DMS 273 (cell line): ENCODE measurements at regions not wholly inside any gene's neighbourhood (a gene's known extent, or its start where the extent isn't known, plus 50 kb on each side); places are given as distances from the start of the nearest gene placed in this dataset.
"Not testable (repeated sequence)": the region's sequence is repeated elsewhere in the genome, so short reads cannot be mapped to it uniquely, and the experiment has no call there.

Source experiments
- DNase-seq: peaks from one replicate; lab custom pipeline; 2025; ENCODE audit not compliant: unreplicated experiment; lab: John Stamatoyannopoulos, UW

DNA sequence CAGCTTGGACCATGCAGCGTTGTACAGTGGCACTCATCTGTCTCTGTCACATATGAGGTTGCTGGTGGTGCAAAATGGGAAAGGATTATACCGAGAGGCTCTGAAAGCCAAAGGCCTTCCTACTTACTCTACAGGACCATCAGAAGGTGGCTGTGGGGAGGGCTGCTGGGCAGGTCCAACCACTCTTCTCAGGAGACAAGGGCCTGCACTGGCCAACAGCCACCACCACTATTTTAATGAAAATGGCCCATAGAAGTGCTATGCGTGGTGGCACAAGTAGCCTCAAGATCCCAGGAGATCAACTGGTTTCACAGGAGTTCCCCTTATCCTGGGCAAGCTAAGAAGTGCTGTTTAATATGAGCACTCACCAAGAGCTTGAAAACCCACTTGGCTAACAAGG is 52.3 kb downstream of the MRPL57 start:
- no peak for DNase-seq

DNA sequence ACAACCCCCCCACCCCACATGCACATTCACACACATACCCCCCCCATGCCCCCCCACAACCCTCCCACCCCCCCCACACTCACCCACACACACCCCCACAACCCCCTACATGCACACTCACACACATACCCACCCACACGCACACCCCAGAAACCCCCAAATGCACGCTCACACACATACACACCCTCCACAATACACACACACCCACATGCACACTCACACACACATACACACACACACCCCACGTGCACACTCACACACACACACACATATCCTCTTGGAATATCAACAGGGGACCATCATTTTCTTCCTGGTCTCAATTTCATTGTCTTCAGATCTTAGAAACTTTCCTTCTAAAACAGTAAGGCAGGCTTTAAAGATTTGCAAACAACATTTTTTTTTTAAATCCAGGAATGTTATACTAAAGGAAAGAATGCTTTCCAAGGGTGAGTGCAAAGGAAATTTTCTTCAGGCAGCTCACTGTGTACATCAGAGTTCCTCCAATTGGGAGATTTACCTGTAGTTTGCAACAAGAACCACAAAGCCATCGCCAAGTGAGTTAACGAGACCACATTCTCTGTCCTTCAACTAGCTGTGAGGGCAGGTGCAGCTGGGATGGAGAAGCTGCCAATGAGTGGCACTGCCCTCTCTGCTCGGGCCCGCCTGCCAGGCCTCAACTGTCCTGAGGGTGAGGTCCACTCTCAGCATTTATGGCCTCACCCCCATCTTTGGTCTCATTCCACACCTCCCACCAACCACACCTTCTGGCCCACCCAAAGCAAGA is 53.0 kb downstream of the MRPL57 start:
- DNase-seq: no peak

DNA sequence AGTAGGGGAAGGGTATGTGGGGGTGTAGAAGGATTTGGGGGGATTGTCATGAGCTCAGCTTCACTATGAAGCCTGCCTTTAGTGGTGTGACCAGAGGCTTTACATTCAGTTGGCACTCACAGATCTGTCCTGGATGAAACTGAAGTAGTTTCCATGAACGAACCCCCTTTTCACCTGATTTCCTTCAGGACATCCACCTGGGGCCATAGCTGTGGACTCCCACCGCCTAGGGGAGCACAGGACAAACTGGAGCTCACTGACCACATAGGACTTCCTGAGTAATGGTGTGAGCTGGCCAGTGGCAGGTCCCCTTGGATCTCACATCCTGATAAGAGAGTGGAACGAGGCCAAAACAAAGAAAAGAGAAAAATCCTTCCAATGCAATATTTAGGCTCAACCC is 54.1 kb downstream of the MRPL57 start:
- no peak for DNase-seq

DNA sequence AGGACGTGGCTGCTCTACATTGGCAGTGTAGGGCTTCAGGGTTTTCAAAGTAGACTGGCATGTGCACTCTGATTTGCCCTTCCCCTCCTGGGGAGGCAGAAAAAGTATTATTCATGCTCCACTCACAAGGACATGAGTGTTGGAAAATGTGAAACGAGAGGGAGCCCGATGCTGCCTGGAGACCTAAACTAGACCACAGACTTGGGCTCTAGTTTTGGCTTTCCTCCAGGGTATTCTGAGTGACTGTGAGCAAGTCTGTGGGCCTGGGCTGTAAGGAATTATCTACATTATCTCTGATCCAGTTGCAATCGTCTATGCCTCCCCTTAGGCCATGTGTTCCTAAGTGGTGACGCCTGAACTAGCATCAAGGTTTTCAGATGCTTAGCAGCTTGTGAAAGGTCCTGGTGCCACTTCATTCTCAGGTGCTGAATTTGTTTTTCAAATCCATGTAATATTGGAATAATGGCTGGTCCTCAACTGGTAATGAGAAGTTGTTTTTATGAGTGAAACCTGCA is 55.0 kb downstream of the MRPL57 start:
- DNase-seq: no peak

DNA sequence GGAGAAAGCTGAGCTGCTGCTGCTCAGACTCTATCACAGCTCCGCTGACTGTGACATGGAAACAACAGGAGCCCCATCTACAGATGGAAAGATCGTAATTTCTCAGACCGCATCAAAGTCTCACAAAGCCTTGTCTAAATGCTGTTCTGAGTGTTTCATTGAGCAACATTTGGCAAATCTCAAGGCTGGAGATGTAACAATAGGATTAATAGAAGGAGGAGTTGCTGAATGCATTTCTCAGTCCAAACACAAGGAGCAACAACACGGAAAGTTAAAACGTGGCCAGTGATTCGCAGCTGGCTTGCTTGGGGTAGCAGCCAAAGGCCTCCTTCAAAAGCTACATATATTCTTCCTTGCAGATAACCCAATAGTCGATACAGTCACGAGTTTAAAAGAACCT is 55.7 kb downstream of the MRPL57 start:
- DNase-seq: no peak

DNA sequence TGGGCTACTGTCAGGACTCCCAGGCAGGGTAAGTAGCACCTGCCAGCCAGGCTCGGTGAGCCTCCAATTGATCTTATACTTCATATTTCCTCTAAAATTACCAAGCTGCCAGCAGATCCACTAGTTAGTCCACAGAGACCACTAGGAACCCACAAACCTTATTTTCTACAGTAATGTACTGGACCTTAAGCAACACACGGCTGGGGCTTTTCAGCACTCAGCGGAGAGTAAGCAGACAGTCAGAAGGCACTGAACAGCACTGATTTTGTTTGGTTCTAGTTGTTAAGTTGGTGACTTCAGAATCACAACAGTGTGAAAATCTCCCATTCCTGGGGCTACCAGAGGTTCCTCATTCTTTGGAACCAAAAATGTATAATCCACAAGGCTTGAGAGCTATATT is 56.1 kb downstream of the MRPL57 start:
- DNase-seq: no peak

DNA sequence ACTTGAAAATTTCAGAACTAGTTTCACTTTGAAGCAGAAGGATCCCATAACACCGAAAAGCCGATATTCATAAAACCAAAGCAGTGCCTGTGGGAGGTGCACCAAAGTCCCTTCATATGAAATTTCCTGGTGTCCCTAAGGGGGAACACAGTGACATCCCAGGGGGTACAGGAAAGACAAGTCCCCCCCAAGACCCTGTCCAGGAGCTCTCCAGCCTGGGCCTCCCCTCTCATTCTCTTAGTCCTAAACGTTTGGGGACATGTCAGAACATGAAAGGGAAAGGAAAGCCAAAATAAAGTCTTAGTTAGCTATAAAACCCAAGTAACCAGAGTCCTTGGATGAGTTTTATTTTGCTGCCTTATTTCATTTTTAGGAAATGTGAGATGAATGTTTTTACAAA is 56.6 kb downstream of the MRPL57 start:
- no peak for DNase-seq

DNA sequence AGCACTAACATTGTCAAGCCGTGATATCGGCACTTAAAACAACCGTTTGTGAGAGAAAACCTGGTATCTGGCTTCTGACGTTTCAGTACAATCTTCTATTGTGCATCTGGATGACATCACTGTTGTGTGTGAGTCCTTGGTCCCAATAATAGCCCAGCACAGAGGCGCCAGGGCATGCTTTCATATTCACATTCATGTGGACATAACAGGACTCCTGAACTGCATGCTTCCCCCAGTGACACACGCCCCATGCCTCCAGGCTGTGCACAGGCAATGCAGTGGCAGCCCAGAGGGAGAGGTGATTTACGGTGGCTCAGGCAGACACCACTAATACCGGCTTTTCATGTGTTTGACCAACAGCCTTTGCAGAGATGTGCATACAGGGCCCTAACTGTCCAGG is 58.1 kb downstream of the MRPL57 start:
- no peak for DNase-seq

DNA sequence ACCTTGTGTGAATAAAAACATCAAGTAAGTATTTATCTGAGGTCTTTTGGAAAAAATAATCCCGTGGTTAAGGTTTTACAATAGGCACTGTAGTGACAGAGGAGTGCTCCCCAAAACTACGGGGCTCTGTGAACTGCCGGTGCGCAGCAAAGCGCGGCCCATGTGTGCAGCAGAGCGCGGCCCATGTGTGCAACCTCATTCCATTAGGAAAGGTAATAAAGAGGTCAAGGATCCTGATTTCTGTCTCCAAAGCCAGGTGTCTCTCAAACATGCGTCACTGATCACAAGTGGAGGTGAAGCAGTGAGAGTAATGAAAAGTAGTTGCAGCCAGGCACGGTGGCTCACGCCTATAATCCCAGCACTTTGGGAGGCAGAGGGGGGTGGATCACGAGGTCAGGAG is 58.7 kb downstream of the MRPL57 start:
- no peak for DNase-seq

DNA sequence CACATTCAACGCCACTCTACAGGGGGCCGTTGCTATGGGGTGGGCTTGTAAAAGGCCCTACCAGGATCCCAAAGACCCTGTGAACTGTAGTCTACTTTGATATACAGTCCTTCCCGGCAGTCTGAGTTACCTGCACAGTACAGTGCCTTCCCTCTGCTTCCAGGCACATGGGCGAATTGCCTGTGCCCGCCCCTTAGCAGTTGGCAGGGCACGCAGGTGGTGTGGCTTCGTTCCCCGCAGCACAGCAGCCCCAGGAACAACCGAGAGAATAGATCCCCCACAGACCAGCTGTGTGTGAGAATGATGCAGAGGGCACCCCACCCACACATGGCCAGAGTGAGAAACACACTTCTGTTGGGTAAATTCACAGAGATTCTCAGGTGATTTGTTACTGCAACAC is 60.6 kb downstream of the MRPL57 start:
- DNase-seq: no peak

DNA sequence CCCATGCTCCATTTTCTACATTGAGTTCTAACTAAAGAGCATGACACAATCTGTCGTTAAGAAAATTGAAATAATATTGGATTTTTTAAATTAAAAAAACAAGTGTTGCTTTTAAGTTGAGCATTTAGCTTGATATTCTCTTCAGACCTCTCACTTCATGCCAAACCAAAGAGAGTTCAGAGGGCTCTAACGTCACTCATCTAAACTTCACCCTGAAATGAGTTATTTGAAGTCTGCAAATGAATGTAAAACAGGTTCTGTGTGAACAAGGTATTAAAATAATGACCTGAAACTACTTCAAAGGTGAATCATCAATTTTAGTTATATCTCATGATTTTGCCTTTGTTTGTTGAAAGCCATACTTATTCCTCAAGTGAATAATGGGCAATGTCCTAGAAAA is 61.8 kb downstream of the MRPL57 start:
- no peak for DNase-seq

DNA sequence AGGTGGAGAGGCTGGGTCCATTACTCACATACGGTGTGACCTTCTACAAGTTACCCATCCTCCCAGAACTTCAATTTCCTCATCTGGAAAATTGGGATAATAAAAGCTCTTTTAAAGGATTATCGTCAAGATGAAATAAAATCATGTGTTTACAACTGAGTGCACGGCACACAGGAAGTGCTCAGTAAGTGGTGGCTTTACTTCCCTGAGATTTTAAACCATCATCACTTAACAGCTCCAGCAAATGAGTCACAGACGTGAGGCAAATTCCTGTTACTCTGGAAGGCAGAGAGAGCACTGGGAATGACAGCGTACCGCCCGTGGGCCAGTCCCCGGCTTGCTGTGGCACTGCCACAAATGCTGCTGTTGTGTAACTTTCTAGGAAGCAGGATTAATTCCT is 64.1 kb downstream of the MRPL57 start:
- DNase-seq: no peak

DNA sequence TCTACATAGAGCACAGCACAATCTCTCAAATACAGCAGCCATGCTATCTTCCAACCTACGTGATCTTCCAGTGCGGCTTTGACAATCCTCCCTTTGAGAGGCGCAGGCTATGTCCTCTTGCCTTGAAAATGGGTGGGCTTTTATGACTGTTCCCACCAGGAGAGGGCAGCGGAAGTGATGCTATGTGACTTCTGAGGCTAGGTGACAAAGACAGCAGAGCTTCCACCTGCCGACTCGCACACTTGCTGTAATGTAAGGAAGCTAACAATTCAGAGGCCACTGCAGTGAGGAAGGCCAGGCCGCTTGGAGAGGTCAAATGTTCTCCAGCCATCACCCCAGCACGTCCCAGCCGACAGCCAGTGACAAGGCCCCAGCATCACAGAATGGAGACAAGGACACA is 65.8 kb downstream of the MRPL57 start:
- no peak for DNase-seq

DNA sequence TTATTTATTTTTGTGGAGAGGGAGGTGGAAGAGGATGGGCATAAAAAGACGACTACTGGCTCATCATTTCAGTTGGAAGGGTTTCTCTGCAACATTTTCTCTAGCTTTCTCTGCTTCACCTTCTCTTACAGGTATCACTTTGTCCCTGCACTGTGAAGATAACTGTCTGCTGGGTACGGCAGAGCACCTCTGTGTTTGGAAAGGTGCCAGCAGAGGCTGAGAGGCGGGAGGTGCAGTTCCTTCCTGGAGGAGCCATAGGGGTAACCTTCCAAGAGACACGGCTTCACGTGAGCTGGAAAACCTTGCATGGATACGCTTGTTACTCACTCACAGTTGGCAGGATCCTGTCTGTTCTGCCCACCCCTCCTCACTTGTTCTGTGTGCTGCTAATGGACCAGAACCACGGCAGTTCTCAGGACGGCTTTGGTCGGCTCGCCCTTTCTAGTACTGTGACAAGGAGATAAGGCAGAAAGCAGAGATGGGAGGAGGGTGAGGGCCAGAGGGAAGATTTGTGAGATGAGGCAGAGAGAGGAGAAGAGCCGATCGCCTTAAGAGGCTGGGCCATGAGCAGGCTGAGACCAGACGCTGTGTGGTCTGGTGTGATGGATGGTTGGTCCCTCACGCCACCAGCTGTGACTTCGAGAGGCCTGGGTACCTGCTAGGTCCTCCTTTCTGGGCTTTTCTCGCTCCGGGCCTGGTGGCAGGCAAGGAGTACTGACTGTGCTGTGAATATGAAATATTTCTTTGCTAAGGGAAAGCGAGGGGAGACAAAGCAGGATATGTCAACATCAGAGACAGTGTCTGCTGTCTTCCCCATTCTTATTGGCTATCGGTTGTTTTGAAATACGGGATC is 66.8 kb downstream of the MRPL57 start:
- DNase-seq: no peak

DNA sequence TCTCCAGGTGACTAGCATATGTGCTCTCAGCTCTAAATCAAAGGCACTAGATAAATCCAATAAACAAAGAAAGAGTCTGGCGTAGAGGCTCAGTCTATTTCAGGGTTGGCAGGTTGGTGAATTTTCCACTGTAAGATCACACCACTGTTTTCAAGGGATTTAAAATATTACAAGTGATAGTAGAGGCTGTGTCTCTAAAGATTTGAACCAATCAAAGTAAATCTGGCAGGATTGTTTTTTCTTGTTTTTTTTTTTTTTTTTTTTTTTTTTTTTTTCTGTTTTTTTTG is 67.4 kb downstream of the MRPL57 start:
- not testable (repeated sequence) for DNase-seq

DNA sequence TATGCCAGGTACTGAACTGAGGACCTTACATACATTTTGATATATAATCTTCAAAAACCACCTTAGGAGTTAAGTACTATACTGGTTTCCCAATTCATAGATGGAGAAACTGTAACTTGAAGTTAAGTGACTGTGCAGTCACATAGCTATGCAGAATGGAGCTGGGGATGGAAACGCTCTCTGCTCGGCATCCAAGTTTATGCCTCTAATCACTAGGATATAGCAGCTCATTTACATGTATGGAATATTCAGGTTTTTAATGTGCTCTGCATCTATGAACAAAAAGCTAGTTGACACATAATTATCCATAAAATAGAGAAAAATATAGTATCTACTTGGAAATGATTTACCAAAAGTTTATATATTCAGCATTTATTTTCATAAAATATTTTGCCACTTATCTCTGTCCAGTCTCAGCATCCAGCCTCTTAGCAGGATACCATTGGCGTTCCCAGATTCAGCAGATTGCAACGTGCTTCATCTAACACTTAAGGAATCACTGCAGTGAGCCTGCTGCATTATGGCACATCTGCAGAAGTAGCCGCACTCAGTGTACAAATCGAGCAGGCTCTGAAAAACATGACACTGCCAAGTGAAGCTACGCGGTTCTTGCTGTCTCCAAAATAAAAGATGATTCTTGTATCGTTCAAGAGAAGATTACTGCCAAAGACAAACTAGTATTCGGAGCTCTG is 70.4 kb downstream of the MRPL57 start:
- no peak for DNase-seq

DNA sequence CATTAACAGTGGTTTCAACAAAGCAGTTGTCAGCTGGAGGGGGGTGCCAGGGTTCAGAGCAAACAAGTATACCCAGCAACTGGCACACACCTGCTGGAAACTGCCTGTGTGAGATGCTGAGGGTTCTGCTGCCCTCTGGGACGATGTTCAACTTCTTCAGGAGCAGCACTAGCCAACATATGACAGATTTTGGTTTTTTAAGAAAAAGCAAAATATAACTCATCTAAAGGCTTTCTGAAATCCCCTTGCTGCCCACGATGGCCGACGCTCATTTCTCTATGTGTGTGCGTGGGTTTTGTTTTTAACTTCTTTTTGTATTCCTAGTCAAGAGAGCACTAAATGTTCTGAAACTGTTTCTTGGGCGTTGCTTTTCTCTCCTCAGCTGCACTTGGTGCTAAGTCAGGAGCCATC is 79.9 kb downstream of the MRPL57 start:
- DNase-seq: no peak

DNA sequence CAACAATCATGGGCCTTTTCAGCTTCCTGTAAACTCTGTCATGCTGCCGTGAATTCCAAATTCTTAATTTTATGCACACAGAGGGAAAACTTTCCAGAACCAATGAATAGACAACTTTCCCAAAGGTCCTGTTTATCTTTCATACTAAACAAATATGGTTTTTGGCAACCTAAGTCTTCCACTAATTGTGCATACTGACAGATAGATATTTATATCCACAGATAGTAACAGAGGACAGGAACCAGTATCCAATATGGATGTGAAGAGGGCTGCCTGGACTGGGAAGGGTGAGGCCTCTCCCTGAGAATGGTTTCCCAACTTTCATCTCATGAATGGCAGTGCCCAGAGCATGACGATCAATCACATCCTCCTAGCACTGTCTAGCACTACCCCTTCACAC is 80.4 kb downstream of the MRPL57 start:
- DNase-seq: no peak

DNA sequence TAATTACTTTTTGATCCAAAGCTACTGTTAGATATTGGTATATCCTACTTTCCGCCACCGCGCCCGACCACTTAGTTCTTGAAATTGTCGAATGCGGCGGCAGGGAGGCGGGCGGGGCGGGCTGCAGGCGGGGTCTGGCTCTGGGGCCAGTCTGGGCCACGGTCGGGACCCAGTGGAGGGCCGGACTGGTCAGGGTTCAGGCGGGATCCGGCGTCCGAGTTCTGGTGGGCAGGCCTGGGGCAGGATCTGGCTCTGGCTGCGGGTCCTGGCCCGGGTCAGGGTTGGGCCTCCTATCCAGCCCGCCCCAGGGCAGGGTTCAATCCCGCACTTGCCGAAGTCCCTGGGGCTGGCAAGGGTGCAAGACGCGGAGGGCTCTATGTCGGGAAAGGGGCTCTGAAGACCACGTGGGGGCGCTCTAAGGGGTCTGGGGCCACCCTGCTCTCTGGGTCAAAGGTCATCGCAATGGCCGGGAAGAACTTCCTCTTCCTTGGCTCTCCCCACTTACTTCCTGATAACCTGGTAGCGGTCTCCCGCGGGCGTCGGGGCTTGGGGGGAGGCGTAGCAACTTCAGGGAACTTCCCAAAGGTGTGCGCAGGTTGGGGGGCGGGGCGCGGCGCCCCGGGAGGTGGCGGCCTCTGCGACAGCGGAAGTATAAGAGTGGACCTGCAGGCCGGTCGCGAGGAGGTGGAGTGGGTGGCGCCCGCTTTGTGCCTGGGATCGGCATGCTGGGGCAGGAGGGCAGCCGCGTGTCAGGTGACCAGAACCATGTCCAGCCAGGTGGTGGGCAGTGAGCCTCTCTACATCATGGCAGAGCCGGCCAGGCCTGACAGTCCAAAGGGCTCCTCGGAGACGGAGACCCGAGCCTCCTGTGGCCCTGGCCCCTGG is 83.4 kb downstream of the MRPL57 start:
- DNase-seq: no peak

DNA sequence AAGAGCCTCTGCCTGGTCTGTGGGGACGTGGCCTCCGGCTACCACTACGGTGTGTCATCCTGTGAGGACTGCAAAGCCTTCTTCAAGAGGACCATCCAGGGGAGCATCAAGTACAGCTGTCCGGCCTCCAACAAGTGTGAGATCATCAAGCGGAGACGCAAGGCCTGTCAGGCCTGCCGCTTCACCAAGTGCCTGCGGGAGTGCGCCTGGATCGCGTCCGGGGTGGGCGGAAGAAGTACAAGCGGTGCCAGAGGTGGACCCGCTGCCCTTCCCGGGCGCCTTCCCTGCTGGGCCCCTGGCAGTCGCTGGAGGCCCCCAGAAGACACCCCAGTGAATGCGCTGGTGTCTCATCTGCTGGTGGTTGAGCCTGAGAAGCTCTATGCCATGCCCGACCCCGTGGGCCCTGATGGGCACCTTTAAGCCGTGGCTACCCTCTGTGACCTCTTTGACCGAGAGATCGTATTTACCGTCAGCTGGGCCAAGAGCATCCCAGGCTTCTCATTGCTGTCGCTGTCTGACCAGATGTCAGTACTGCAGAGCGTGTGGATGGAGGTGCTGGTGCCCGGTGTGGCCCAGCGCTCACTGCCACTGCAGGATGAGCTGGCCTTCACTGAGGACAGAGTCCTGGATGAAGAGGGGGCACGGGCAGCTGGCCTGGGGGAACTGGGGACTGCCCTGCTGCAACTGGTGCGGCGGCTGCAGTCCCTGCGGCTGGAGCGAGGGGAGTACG is 84.3 kb downstream of the MRPL57 start:
- DNase-seq: not testable (repeated sequence)
